IPS-18c (cell line): ENCODE measurements at regions not wholly inside any gene's neighbourhood (a gene's known extent, or its start where the extent isn't known, plus 50 kb on each side); places are given as distances from the start of the nearest gene placed in this dataset.

ENCODE experiments used
- H3K4me3 ChIP-seq: 2 replicates; pipeline ENCODE4 v1.7.0; 2013; ENCODE audit warnings: low read depth, mild to moderate bottlenecking, low read length, moderate library complexity; ENCODE audit not compliant: insufficient read depth
- H3K9me3 ChIP-seq: one replicate; pipeline ENCODE4 v1.6.1; 2013; ENCODE audit warnings: mild to moderate bottlenecking, low read length, moderate library complexity; ENCODE audit not compliant: control insufficient read depth, insufficient read depth

- Histone ChIP-seq H3K9me3 (peaks cover 2% of the 10 kb centered on the region), H3K4me3 (no peak overlapping the region)
These were observed 217.3 kb downstream of the PTPRU start for GRCh38 chr1:29453502-29454240.

- no peak overlapping the region for H3K4me3 ChIP-seq
- no peaks in the 10 kb centered on the region for H3K9me3 ChIP-seq
These were observed 216.3 kb downstream of the PTPRU start for GRCh38 chr1:29452463-29453230.

- Histone ChIP-seq H3K4me3 (no peak overlapping the region), H3K9me3 (no peaks in the 10 kb centered on the region)
These were observed 215.1 kb downstream of the PTPRU start for GRCh38 chr1:29451368-29451892.

GRCh38 chr1:29450591-29450990 lies 214.3 kb downstream of the PTPRU start:
- H3K9me3 ChIP-seq: no peaks in the 10 kb centered on the region
- no peak overlapping the region for H3K4me3 ChIP-seq

GRCh38 chr1:29448456-29449235 lies 212.3 kb downstream of the PTPRU start:
- H3K4me3 ChIP-seq: no peak overlapping the region
- no peaks in the 10 kb centered on the region for H3K9me3 ChIP-seq

GRCh38 chr1:29447368-29447767 lies 211.0 kb downstream of the PTPRU start:
- H3K9me3 ChIP-seq: no peaks in the 10 kb centered on the region
- H3K4me3 ChIP-seq: no peak overlapping the region

- H3K4me3 ChIP-seq: no peak overlapping the region
- H3K9me3 ChIP-seq: no peaks in the 10 kb centered on the region
These were observed 208.7 kb downstream of the PTPRU start for GRCh38 chr1:29444782-29445729.

- Histone ChIP-seq H3K9me3 (no peaks in the 10 kb centered on the region), H3K4me3 (no peak overlapping the region)
These were observed 207.9 kb downstream of the PTPRU start for GRCh38 chr1:29444081-29444715.

- no peaks in the 10 kb centered on the region for H3K9me3 ChIP-seq
These were observed 205.8 kb downstream of the PTPRU start for GRCh38 chr1:29441916-29442668.

GRCh38 chr1:29439615-29440014 lies 203.3 kb downstream of the PTPRU start:
- no peak overlapping the region for H3K4me3 ChIP-seq
- no peaks in the 10 kb centered on the region for H3K9me3 ChIP-seq

More at GRCh38 chr1:29441916-29442668, 205.8 kb downstream of the PTPRU start:
- no peak overlapping the region for H3K4me3 ChIP-seq

- Histone ChIP-seq H3K4me3 (no peak overlapping the region), H3K9me3 (no peaks in the 10 kb centered on the region)
These were observed 202.7 kb downstream of the PTPRU start for GRCh38 chr1:29438991-29439390.

- no peaks in the 10 kb centered on the region for H3K9me3 ChIP-seq
- H3K4me3 ChIP-seq: no peak overlapping the region
These were observed 201.6 kb downstream of the PTPRU start for GRCh38 chr1:29437946-29438345.

- H3K9me3 ChIP-seq: no peaks in the 10 kb centered on the region
- H3K4me3 ChIP-seq: no peak overlapping the region
These were observed 200.0 kb downstream of the PTPRU start for GRCh38 chr1:29436181-29436785.

GRCh38 chr1:29433830-29434229 lies 197.5 kb downstream of the PTPRU start:
- H3K9me3 ChIP-seq: no peaks in the 10 kb centered on the region
- H3K4me3 ChIP-seq: no peak overlapping the region

- no peak overlapping the region for H3K4me3 ChIP-seq
- H3K9me3 ChIP-seq: no peaks in the 10 kb centered on the region
These were observed 194.8 kb downstream of the PTPRU start for GRCh38 chr1:29431138-29431537.
